ENCODE measurements at regions not wholly inside any gene's neighbourhood (a gene's known extent, or its start where the extent isn't known, plus 50 kb on each side); places are given as distances from the start of the nearest gene placed in this dataset.
"Not testable (repeated sequence)": the region's sequence is repeated elsewhere in the genome, so short reads cannot be mapped to it uniquely, and the experiment has no call there.

- ATAC-seq, result no peak
Measured at GRCh38 chr6:9233226-9233625, 797.9 kb upstream of the SLC35B3 start.

GRCh38 chr6:9225441-9225871, 790.1 kb upstream of the SLC35B3 start:
- ATAC-seq, result no peak

GRCh38 chr6:9224539-9224938, 789.2 kb upstream of the SLC35B3 start:
- no peak for ATAC-seq

GRCh38 chr6:9213717-9214116, 778.4 kb upstream of the SLC35B3 start:
- not testable (repeated sequence) for ATAC-seq

GRCh38 chr6:9208966-9209365, 773.6 kb upstream of the SLC35B3 start:
- no peak for ATAC-seq

- ATAC-seq, result no peak
Measured at GRCh38 chr6:9205645-9206044, 770.3 kb upstream of the SLC35B3 start.

GRCh38 chr6:9204171-9204570, 768.8 kb upstream of the SLC35B3 start:
- no peak for ATAC-seq

GRCh38 chr6:9200712-9201111, 765.4 kb upstream of the SLC35B3 start:
- no peak for ATAC-seq

GRCh38 chr6:9197726-9198125, 762.4 kb upstream of the SLC35B3 start:
- ATAC-seq, result no peak

GRCh38 chr6:9195322-9195721, 760.0 kb upstream of the SLC35B3 start:
- ATAC-seq, result no peak

- ATAC-seq, result no peak
Measured at GRCh38 chr6:9192405-9192909, 757.1 kb upstream of the SLC35B3 start.

GRCh38 chr6:9186148-9186547, 750.8 kb upstream of the SLC35B3 start:
- ATAC-seq, result no peak

- no peak for ATAC-seq
Measured at GRCh38 chr6:9178071-9178470, 742.7 kb upstream of the SLC35B3 start.

GRCh38 chr6:9173229-9173628, 737.9 kb upstream of the SLC35B3 start:
- ATAC-seq, result no peak

GRCh38 chr6:9172096-9172495, 736.8 kb upstream of the SLC35B3 start:
- no peak for ATAC-seq

GRCh38 chr6:9168669-9169068, 733.3 kb upstream of the SLC35B3 start:
- no peak for ATAC-seq

GRCh38 chr6:9161731-9162130, 726.4 kb upstream of the SLC35B3 start:
- ATAC-seq, result no peak

GRCh38 chr6:9159051-9159450, 723.7 kb upstream of the SLC35B3 start:
- ATAC-seq, result no peak

- no peak for ATAC-seq
Measured at GRCh38 chr6:9155836-9156235, 720.5 kb upstream of the SLC35B3 start.

- ATAC-seq, result no peak
Measured at GRCh38 chr6:9143140-9143539, 707.8 kb upstream of the SLC35B3 start.

GRCh38 chr6:9140951-9141460, 705.7 kb upstream of the SLC35B3 start:
- no peak for ATAC-seq

- no peak for ATAC-seq
Measured at GRCh38 chr6:9140172-9140571, 704.8 kb upstream of the SLC35B3 start.

GRCh38 chr6:9139746-9140145, 704.4 kb upstream of the SLC35B3 start:
- ATAC-seq, result no peak

GRCh38 chr6:9138936-9139335, 703.6 kb upstream of the SLC35B3 start:
- no peak for ATAC-seq

- no peak for ATAC-seq
Measured at GRCh38 chr6:9136141-9136822, 700.9 kb upstream of the SLC35B3 start.
